Neural crest cell (in vitro differentiated cells): ENCODE measurements at regions not wholly inside any gene's neighbourhood (a gene's known extent, or its start where the extent isn't known, plus 50 kb on each side); places are given as distances from the start of the nearest gene placed in this dataset.

Experiments used
- DNase-seq: peaks from one replicate; pipeline ENCODE4 v3.0.0; 2021; ENCODE audit warnings: low read depth, mixed read lengths, low spot score
- H3K27ac Mint-ChIP-seq: one replicate; pipeline ENCODE4 v1.8.0; 2021; ENCODE audit warnings: mild to moderate bottlenecking, mixed read lengths; ENCODE audit not compliant: unreplicated experiment
- H3K27me3 Mint-ChIP-seq: 2 replicates; pipeline ENCODE4 v1.8.0; 2021; ENCODE audit warnings: low read depth, mild to moderate bottlenecking, mixed read lengths
- H3K36me3 Mint-ChIP-seq: 2 replicates; pipeline ENCODE4 v1.8.0; 2021; ENCODE audit warnings: low read depth, mild to moderate bottlenecking, mixed read lengths
- H3K4me1 Mint-ChIP-seq: 2 replicates; pipeline ENCODE4 v1.8.0; 2021; ENCODE audit warnings: mixed read lengths
- H3K4me3 Mint-ChIP-seq: one replicate; pipeline ENCODE4 v1.8.0; 2021; ENCODE audit warnings: mild to moderate bottlenecking, mixed read lengths
- H3K9me3 Mint-ChIP-seq: 2 replicates; pipeline ENCODE4 v1.8.0; 2021; ENCODE audit warnings: mixed read lengths
- CTCF ChIP-seq: fragments of 200-600 bp; sonication (generic); conservative IDR thresholded peaks from 2 replicates; pipeline ENCODE4 v1.5.0; 2021; ENCODE audit warnings: antibody characterized with exemption, mild to moderate bottlenecking

GRCh38 chr13:76029088-76029487, 393.0 kb downstream of the LMO7 start:
- Mint-ChIP-seq H3K27ac (no peak overlapping the region), H3K36me3 (no peaks in the 10 kb centered on the region), H3K4me3 (no peak overlapping the region)

GRCh38 chr13:76027131-76027530, 391.0 kb downstream of the LMO7 start:
- H3K36me3 Mint-ChIP-seq = no peaks in the 10 kb centered on the region
- peaks cover 2% of the 10 kb centered on the region for H3K9me3 Mint-ChIP-seq
- H3K27ac Mint-ChIP-seq = no peak overlapping the region
- no peak for DNase-seq
- TF ChIP-seq CTCF = no peak
- H3K27me3 Mint-ChIP-seq = no peaks in the 10 kb centered on the region
- H3K4me3 Mint-ChIP-seq = no peak overlapping the region
- peaks cover 13% of the 10 kb centered on the region for H3K4me1 Mint-ChIP-seq

More at GRCh38 chr13:76029088-76029487, 393.0 kb downstream of the LMO7 start:
- no peak for TF ChIP-seq CTCF
- peaks cover 13% of the 10 kb centered on the region for H3K4me1 Mint-ChIP-seq
- no peaks in the 10 kb centered on the region for H3K27me3 Mint-ChIP-seq
- H3K9me3 Mint-ChIP-seq = peaks cover 2% of the 10 kb centered on the region
- DNase-seq = no peak

GRCh38 chr13:76025392-76025791, 389.3 kb downstream of the LMO7 start:
- H3K9me3 Mint-ChIP-seq = peaks cover 2% of the 10 kb centered on the region
- TF ChIP-seq CTCF = no peak
- DNase-seq = no peak
- H3K4me1 Mint-ChIP-seq = peaks cover 23% of the 10 kb centered on the region
- no peaks in the 10 kb centered on the region for H3K27me3 Mint-ChIP-seq
- H3K36me3 Mint-ChIP-seq = no peaks in the 10 kb centered on the region
- H3K4me3 Mint-ChIP-seq = no peak overlapping the region
- no peak overlapping the region for H3K27ac Mint-ChIP-seq

- H3K27ac Mint-ChIP-seq = no peak overlapping the region
- H3K36me3 Mint-ChIP-seq = no peaks in the 10 kb centered on the region
- TF ChIP-seq CTCF = no peak
- H3K27me3 Mint-ChIP-seq = no peaks in the 10 kb centered on the region
- H3K4me1 Mint-ChIP-seq = peaks cover 34% of the 10 kb centered on the region
- H3K9me3 Mint-ChIP-seq = peaks cover 2% of the 10 kb centered on the region
- no peak overlapping the region for H3K4me3 Mint-ChIP-seq
- DNase-seq = no peak
Observed at GRCh38 chr13:76024151-76024550, 388.0 kb downstream of the LMO7 start.

- Mint-ChIP-seq H3K27ac (no peak overlapping the region), H3K9me3 (no peaks in the 10 kb centered on the region), H3K36me3 (no peaks in the 10 kb centered on the region), H3K4me1 (peaks cover 30% of the 10 kb centered on the region), H3K27me3 (no peaks in the 10 kb centered on the region), H3K4me3 (no peak overlapping the region)
- TF ChIP-seq CTCF = no peak
- DNase-seq = no peak
Observed at GRCh38 chr13:76023652-76024051, 387.5 kb downstream of the LMO7 start.
